Activated CD8-positive, alpha-beta T cell treated with anti-CD3 and anti-CD28 coated beads for 36 hours (primary cell): ENCODE measurements at regions not wholly inside any gene's neighbourhood (a gene's known extent, or its start where the extent isn't known, plus 50 kb on each side); places are given as distances from the start of the nearest gene placed in this dataset.

Experiments used
- ATAC-seq: fragments of 200-7000 bp; cut with Tn5 transposase; one replicate; pipeline ENCODE4 v1.10.0; 2021; ENCODE audit warnings: mild to moderate bottlenecking, moderate library complexity
- CTCF ChIA-PET: fragments of 350-600 bp; sonication (Branson Sonifier 250); formaldehyde crosslinking; loops from one replicate; lab custom pipeline; 2021; ENCODE audit warnings: antibody characterized with exemption; lab: Charles Lee
- POLR2A ChIA-PET: fragments of 350-600 bp; sonication (Branson Sonifier 250); formaldehyde crosslinking; loops from one replicate; lab custom pipeline; 2021; ENCODE audit warnings: antibody characterized with exemption; lab: Charles Lee
- DNase-seq: peaks from one replicate; pipeline ENCODE4 v3.0.0-alpha.2; 2020
- H3K27ac Mint-ChIP-seq: one replicate; pipeline ENCODE4 v1.8.0; 2021; ENCODE audit warnings: mild to moderate bottlenecking, mixed read lengths
- H3K27me3 Mint-ChIP-seq: one replicate; pipeline ENCODE4 v1.8.0; 2021; ENCODE audit warnings: mixed read lengths
- H3K36me3 Mint-ChIP-seq: one replicate; pipeline ENCODE4 v1.8.0; 2021; ENCODE audit warnings: low read depth, mixed read lengths
- H3K4me1 Mint-ChIP-seq: one replicate; pipeline ENCODE4 v1.8.0; 2021; ENCODE audit warnings: low read depth, mixed read lengths
- H3K4me3 Mint-ChIP-seq: one replicate; pipeline ENCODE4 v1.8.0; 2021; ENCODE audit warnings: mild to moderate bottlenecking, moderate library complexity, mixed read lengths
- H3K9me3 Mint-ChIP-seq: one replicate; pipeline ENCODE4 v1.8.0; 2021; ENCODE audit warnings: mixed read lengths
- CTCF ChIP-seq: fragments of 200-600 bp; IDR thresholded peaks from one replicate; pipeline ENCODE4 v1.8.0; 2022; ENCODE audit warnings: antibody characterized with exemption, mild to moderate bottlenecking
- intact Hi-C: fragments of 100-400 bp; cut with micrococcal nuclease; formaldehyde crosslinking; loops from one replicate; pipeline ENCODE4 v1.10.0; 2022

GRCh38 chr1:165056914-165057313, 299.6 kb downstream of the LMX1A start:
- DNase-seq = no peak
- no peak overlapping the region for H3K4me3 Mint-ChIP-seq
- peaks cover 2% of the 10 kb centered on the region for H3K27me3 Mint-ChIP-seq
- no peak for TF ChIP-seq CTCF
- ChIA-PET POLR2A (no interaction called here), CTCF (no interaction called here)
- H3K9me3 Mint-ChIP-seq = no peaks in the 10 kb centered on the region
- no peaks in the 10 kb centered on the region for H3K4me1 Mint-ChIP-seq
- ATAC-seq = no peak
- H3K36me3 Mint-ChIP-seq = no peaks in the 10 kb centered on the region
- intact Hi-C loops = no loop called here
- H3K27ac Mint-ChIP-seq = no peak overlapping the region

DNA sequence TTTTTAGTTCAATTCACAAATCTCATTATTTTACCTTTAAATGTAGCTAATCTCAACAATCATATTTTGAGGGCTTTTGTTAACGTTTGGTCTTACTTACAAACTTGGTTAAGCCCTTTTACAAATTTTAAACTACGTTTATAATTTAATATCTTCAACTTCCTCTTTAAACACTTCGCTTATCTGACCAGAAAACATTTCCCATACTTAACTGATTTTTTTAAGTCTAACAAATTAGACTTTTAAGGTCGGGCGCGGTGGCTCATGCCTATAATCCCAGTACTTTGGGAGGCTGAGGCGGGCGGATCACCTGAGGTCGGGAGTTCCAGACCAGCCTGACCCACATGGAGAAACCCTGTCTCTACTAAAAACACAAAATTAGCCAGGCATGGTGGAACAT, 300.9 kb downstream of the LMX1A start:
- Mint-ChIP-seq H3K27me3 (peaks cover 2% of the 10 kb centered on the region), H3K4me1 (no peaks in the 10 kb centered on the region), H3K9me3 (no peaks in the 10 kb centered on the region), H3K4me3 (no peak overlapping the region), H3K27ac (no peak overlapping the region), H3K36me3 (no peaks in the 10 kb centered on the region)
- no peak for ATAC-seq
- DNase-seq = no peak
- TF ChIP-seq CTCF = no peak
- POLR2A ChIA-PET = no interaction called here
- CTCF ChIA-PET = no interaction called here
- intact Hi-C loops = no loop called here

- Mint-ChIP-seq H3K36me3 (no peaks in the 10 kb centered on the region), H3K27ac (no peak overlapping the region), H3K4me1 (no peaks in the 10 kb centered on the region), H3K9me3 (no peaks in the 10 kb centered on the region), H3K4me3 (no peak overlapping the region), H3K27me3 (peaks cover 2% of the 10 kb centered on the region)
- intact Hi-C loops = no loop called here
- CTCF ChIA-PET = no interaction called here
- DNase-seq = no peak
- no peak for ATAC-seq
- POLR2A ChIA-PET = no interaction called here
- TF ChIP-seq CTCF = no peak
Measured at GRCh38 chr1:165054627-165055026, 301.9 kb downstream of the LMX1A start.

DNA sequence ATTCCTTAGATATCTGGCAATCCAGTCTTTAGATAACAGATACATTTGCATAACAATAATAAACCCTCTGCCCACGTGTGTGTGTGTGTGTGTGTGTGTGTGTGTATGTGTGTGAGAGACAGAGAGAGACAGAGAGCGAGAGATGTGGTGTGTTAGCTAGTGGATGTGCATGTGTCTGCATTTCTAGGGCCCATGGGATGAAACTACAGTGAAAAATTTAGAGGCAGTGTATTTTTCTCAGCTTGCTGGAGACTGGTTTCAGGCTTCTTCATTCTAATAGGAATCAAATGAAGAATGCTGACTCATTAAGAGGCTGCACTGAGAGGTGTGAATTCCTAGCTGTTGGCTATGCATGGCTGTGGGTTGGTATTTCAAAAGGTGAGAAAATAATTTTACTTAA, 303.2 kb downstream of the LMX1A start:
- ChIA-PET CTCF (interaction anchor here (1.3 kb wide), 1 partner anchor 20 kb away, joined by 3 read pairs; no protein-coding TSS in a partner anchor), POLR2A (no interaction called here)
- no peak for DNase-seq
- H3K27me3 Mint-ChIP-seq = peaks cover 4% of the 10 kb centered on the region
- H3K36me3 Mint-ChIP-seq = no peaks in the 10 kb centered on the region
- no peaks in the 10 kb centered on the region for H3K4me1 Mint-ChIP-seq
- no peak for TF ChIP-seq CTCF
- no peaks in the 10 kb centered on the region for H3K9me3 Mint-ChIP-seq
- no peak overlapping the region for H3K4me3 Mint-ChIP-seq
- intact Hi-C loops = no loop called here
- no peak for ATAC-seq
- no peak overlapping the region for H3K27ac Mint-ChIP-seq

- no peak for TF ChIP-seq CTCF
- Mint-ChIP-seq H3K36me3 (no peaks in the 10 kb centered on the region), H3K4me3 (no peak overlapping the region), H3K27ac (no peak overlapping the region), H3K9me3 (no peaks in the 10 kb centered on the region), H3K4me1 (no peaks in the 10 kb centered on the region), H3K27me3 (peaks cover 5% of the 10 kb centered on the region)
- ATAC-seq = no peak
- ChIA-PET CTCF (interaction anchor here (1.3 kb wide), 1 partner anchor 20 kb away, joined by 3 read pairs; no protein-coding TSS in a partner anchor), POLR2A (no interaction called here)
- intact Hi-C loops = no loop called here
- DNase-seq = no peak
Measured at GRCh38 chr1:165052936-165053335, 303.6 kb downstream of the LMX1A start.
